ENCODE measurements at regions not wholly inside any gene's neighbourhood (a gene's known extent, or its start where the extent isn't known, plus 50 kb on each side); places are given as distances from the start of the nearest gene placed in this dataset.

- intact Hi-C loops (cut with DNase I), result loop anchor here (5.0 to 10.0 kb wide), 3 partner anchors 386 to 393 kb away; partner anchors contain the start of gene NFIL3 (in 2 of the 4)
- H3K4me1 ChIP-seq (ENCODE audit: insufficient read depth), result peaks cover 20% of the 10 kb centered on the region
- H3K36me3 ChIP-seq, result no peaks in the 10 kb centered on the region
- DNase-seq, result no peak
- TF ChIP-seq POLR2A (IDR thresholded peaks at IDR 0.05) (no peak), CTCF (IDR thresholded peaks at IDR 0.05) (no peak), EP300 (IDR thresholded peaks at IDR 0.05) (no peak)
- no peak overlapping the region for H3K4me3 ChIP-seq
- H3K27ac ChIP-seq, result no peak overlapping the region
- 95 to 98% (median 96%) methylated on average over 8 of the region's 8 CpGs for WGBS, 3 donors
- no peaks in the 10 kb centered on the region for H3K9me3 ChIP-seq
- no peaks in the 10 kb centered on the region for H3K27me3 ChIP-seq
Observed at GRCh38 chr9:91039125-91039834, 237.7 kb downstream of the SYK start.

- TF ChIP-seq CTCF (IDR thresholded peaks at IDR 0.05) (no peak), EP300 (IDR thresholded peaks at IDR 0.05) (no peak), POLR2A (IDR thresholded peaks at IDR 0.05) (no peak)
- H3K36me3 ChIP-seq, result no peaks in the 10 kb centered on the region
- no peak overlapping the region for H3K27ac ChIP-seq
- no peak for DNase-seq
- intact Hi-C loops (cut with DNase I), result loop anchor here (5.0 to 10.0 kb wide), 4 partner anchors 145 to 393 kb away; partner anchors contain the start of gene NFIL3 (in 2 of the 4)
- H3K27me3 ChIP-seq, result no peaks in the 10 kb centered on the region
- no peak overlapping the region for H3K4me3 ChIP-seq
- no peaks in the 10 kb centered on the region for H3K9me3 ChIP-seq
- WGBS, 3 donors, result 89 to 93% (median 90%) methylated on average over 7 to 8 of the region's 8 CpGs
- H3K4me1 ChIP-seq (ENCODE audit: insufficient read depth), result peaks cover 20% of the 10 kb centered on the region
Observed at GRCh38 chr9:91039835-91040140, 238.2 kb downstream of the SYK start.

DNA sequence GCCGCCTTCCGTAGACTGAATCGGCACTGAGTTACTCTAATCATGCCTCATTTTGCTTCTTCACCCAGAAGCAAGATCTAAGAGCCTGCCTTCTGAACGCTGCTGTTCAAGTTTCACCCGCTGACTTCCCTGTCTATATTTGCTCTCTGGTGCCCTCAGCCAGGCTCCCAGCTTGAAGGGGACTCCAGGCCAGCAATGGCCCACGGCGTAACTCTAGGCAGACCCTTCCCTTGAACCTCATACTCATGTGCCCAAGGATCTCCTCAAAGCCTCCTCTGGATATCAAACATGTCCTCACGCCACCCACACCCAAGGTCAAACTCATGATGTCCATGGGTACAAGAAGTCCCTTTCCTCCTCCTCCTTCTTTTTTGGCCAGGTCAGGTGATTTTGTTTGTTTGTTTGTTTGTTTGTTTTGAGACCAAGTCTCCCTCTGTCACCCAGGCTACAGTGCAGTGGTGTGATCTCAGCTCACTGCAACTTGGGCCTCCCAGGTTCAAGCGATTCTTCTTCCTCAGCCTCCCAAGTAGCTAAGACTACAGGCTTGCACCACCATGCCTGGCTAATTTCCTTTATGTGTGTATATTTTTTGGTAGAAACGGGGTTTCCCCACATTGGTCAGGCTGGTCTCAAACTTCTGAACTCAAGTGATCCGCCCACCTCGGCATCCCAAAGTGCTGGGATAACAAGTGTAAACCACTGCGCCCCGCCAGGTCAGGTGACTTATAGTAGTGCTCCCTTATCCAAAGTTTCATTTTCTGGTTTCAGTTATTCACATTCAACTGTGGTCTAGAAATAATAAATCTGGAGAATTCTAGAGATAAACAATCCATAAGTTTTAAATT is 239.0 kb downstream of the SYK start:
- Histone ChIP-seq H3K4me1 (ENCODE audit: insufficient read depth) (peaks cover 20% of the 10 kb centered on the region), H3K9me3 (no peaks in the 10 kb centered on the region), H3K4me3 (no peak overlapping the region), H3K27ac (no peak overlapping the region), H3K27me3 (no peaks in the 10 kb centered on the region), H3K36me3 (no peaks in the 10 kb centered on the region)
- intact Hi-C loops (cut with DNase I), result loop anchor here in 1 of 4 donors (10.0 kb wide), 1 partner anchor 144 kb away; no protein-coding TSS in a partner anchor
- DNase-seq, result no peak
- WGBS, 3 donors, result 85 to 90% (median 89%) methylated on average over 14 of the region's 14 CpGs
- TF ChIP-seq POLR2A (IDR thresholded peaks at IDR 0.05), result no peak
- TF ChIP-seq CTCF (IDR thresholded peaks at IDR 0.05), result no peak
- TF ChIP-seq EP300 (IDR thresholded peaks at IDR 0.05), result no peak

DNA sequence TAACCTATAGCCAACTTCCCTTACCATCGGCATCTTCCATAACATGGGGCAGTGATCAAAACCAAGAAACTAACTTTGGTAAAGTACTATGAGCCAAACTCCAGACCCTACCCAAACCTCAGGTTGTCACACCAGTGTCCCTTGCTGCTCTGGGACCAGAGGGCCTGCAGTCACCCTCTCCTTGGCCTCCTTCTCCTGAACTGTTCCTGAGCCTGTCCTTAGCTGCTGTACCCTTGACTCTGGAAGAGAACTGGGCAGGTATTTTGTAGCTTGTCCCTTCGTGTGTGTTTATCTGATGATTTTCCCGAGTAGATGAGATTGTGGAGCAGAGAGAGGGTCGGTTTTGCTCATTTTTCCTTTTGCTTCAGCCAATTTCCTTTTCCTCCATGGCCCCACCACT is 240.4 kb downstream of the SYK start:
- TF ChIP-seq POLR2A (IDR thresholded peaks at IDR 0.05), result no peak
- TF ChIP-seq EP300 (IDR thresholded peaks at IDR 0.05), result no peak
- TF ChIP-seq CTCF (IDR thresholded peaks at IDR 0.05), result no peak
- Histone ChIP-seq H3K27me3 (no peaks in the 10 kb centered on the region), H3K9me3 (no peaks in the 10 kb centered on the region), H3K4me3 (no peak overlapping the region), H3K4me1 (ENCODE audit: insufficient read depth) (peaks cover 18% of the 10 kb centered on the region), H3K36me3 (no peaks in the 10 kb centered on the region), H3K27ac (no peak overlapping the region)
- WGBS, 3 donors, result 84 to 94% (median 90%) methylated on average over 4 of the region's 4 CpGs
- DNase-seq, result no peak
- intact Hi-C loops (cut with DNase I), result loop anchor here in 1 of 4 donors (10.0 kb wide), 1 partner anchor 143 kb away; no protein-coding TSS in a partner anchor

Measured in ovary (tissue), 7 donors.